NOMO-1 treated with DMSO at 0.1 percent for 48 hours (cell line): ENCODE measurements at regions not wholly inside any gene's neighbourhood (a gene's known extent, or its start where the extent isn't known, plus 50 kb on each side); places are given as distances from the start of the nearest gene placed in this dataset.
A peak's percentile ranks its signal among the peaks of the same experiment; 100 is the strongest.

ENCODE experiments used
- DNase-seq: peaks from one replicate; lab custom pipeline; 2025; ENCODE audit not compliant: unreplicated experiment; lab: John Stamatoyannopoulos, UW

GRCh38 chr15:72966641-72967040 is 85.6 kb upstream of the NEO1 start:
- no peak for DNase-seq

GRCh38 chr15:72965671-72966070 is 86.6 kb upstream of the NEO1 start:
- DNase-seq: peak; percentile 9

- DNase-seq: no peak
Observed at GRCh38 chr15:72964542-72964941, 87.7 kb upstream of the NEO1 start.

- DNase-seq: no peak
Observed at GRCh38 chr15:72964135-72964534, 88.1 kb upstream of the NEO1 start.

GRCh38 chr15:72962054-72962702 is 90.1 kb upstream of the NEO1 start:
- DNase-seq: no peak

- no peak for DNase-seq
Observed at GRCh38 chr15:72961346-72961745, 90.9 kb upstream of the NEO1 start.

GRCh38 chr15:72958634-72959033 is 93.6 kb upstream of the NEO1 start:
- DNase-seq: no peak

GRCh38 chr15:72953306-72953705 is 99.0 kb upstream of the NEO1 start:
- DNase-seq: no peak

- DNase-seq: no peak
Observed at GRCh38 chr15:72952151-72952550, 100.1 kb upstream of the NEO1 start.

GRCh38 chr15:72948662-72949061 is 103.6 kb upstream of the NEO1 start:
- no peak for DNase-seq

- no peak for DNase-seq
Observed at GRCh38 chr15:72947709-72948108, 104.6 kb upstream of the NEO1 start.

- DNase-seq: no peak
Observed at GRCh38 chr15:72944565-72944964, 107.7 kb upstream of the NEO1 start.

GRCh38 chr15:72940229-72940622 is 112.0 kb upstream of the NEO1 start:
- DNase-seq: no peak

- no peak for DNase-seq
Observed at GRCh38 chr15:72939514-72940228, 112.6 kb upstream of the NEO1 start.

GRCh38 chr15:72936691-72937679 is 115.3 kb upstream of the NEO1 start:
- DNase-seq: no peak

GRCh38 chr15:72936237-72936636 is 116.0 kb upstream of the NEO1 start:
- no peak for DNase-seq

- DNase-seq: no peak
Observed at GRCh38 chr15:72935521-72935920, 116.7 kb upstream of the NEO1 start.

GRCh38 chr15:72934921-72935320 is 117.3 kb upstream of the NEO1 start:
- DNase-seq: no peak

- no peak for DNase-seq
Observed at GRCh38 chr15:72933976-72934375, 118.3 kb upstream of the NEO1 start.

GRCh38 chr15:72932472-72932871 is 119.8 kb upstream of the NEO1 start:
- DNase-seq: no peak

- no peak for DNase-seq
Observed at GRCh38 chr15:72927451-72927850, 124.8 kb upstream of the NEO1 start.

GRCh38 chr15:72925661-72926060 is 126.6 kb upstream of the NEO1 start:
- DNase-seq: no peak
